GM20431 (cell line): ENCODE measurements at regions not wholly inside any gene's neighbourhood (a gene's known extent, or its start where the extent isn't known, plus 50 kb on each side); places are given as distances from the start of the nearest gene placed in this dataset.

Experiments
- in situ Hi-C: fragments of 300-500 bp; cut with MseI, MboI; formaldehyde crosslinking; loops from one replicate; pipeline ENCODE4 v1.15.0; 2020; ENCODE audit warnings: low sequenced_read_pairs; ENCODE audit not compliant: unreplicated experiment

DNA sequence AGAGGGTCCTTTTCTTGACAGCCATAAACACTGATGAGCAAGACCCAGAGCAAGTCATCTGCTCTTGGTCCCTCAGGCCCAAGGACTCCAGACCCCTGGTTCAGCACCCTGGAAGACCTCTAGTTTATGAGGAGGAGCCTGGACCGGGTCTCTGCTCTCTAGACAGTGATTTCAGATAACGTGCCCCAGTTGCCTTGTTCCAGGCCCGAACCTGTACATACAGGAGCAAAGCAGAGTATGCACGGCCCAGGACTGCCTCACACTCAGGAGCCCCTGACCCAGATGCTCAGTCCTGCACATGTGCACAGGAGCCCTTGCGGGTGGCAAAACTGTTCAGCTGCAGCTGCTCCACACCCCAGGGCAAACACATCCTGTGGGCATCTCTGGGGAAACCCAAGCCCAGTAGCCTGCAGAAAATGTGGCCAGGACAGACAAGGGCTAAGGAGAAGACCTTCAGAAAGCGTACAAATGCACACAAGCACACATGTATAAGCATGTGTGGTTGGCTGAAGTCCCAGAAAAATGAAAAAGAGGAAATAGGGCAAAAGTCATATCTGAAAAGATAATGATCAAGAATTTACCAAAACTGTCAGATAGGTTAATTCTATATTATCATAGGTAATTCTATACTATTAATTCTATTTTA is 59.9 kb upstream of the CORO2B start:
- in situ Hi-C loops: no loop called here

DNA sequence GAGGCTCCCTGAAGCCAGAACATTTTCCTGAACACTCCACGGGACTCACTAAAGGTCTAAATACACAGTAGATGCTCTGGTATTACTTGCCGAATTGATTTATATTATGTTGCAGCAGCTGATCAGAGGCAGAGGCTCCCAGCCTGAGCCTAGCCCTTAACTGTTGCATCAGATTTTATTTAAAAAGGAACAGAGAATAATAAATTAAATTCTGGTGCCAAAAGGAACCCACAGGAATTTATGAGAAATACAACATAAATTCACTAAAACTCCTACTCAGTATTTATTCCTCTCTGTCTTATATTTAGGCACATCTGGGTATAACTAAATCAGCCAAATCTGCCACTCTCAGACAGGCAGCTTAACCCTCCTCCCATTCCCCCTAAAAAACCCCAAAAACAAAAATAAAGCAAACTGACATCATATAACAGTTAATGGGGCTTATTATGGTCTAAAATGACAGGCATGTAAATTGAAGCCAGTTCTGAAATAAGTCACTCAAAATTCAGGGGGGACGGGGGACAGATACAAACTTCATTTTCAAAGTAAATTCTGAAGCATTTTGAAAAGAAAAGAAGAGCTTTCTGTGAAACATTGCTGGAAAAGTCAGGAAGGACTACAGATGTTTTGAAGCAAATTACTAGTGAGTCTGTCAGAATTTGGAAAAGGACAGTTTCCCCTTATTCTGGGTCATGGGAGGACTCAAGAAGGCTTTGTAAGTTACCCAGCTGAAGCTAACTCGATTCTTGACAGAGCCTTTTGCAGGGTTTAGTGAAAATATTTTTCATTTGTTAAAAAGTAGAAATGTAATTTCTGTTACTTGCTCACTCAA is 53.8 kb upstream of the CORO2B start:
- in situ Hi-C loops: loop anchor here (25.0 kb wide), 1 partner anchor 213 kb away; no protein-coding TSS in a partner anchor

DNA sequence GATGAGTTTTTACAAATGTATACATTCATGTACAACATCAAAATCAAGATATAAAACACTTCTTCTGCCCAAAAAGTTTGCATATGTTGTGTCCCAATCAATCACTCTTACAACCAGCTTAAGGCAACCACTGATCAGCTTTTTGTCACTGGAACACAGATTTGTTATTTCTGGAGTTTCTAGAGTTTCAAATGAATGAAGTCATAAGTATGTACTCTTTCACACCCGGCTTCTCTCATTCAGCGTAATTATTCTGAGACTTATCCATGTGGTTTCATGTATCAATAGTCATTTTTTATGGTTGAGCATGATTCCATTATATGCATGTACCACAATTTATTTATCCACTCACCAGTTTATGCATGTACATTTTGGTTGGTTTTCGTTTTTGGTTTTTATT is 53.0 kb upstream of the CORO2B start:
- in situ Hi-C loops: loop anchor here (25.0 kb wide), 1 partner anchor 214 kb away; no protein-coding TSS in a partner anchor

DNA sequence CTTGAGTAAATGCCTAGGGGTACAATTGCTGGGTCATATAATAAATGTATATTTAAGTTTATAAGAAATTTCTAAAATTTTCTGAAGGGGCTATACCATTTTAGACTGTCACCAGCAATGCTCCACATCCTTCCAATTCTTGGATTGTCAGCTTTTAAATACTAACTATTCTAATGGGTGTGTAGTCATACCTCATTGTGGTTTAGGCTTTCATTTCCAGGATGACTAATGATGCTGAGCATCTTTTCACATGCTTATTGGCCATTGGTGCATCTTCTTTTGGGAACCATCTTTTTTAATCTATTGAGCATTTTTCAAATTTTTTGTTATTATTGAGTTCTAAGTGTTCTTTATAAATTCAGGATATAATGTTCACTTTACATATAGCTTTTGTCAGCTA is 52.5 kb upstream of the CORO2B start:
- in situ Hi-C loops: loop anchor here (25.0 kb wide), 1 partner anchor 214 kb away; no protein-coding TSS in a partner anchor

DNA sequence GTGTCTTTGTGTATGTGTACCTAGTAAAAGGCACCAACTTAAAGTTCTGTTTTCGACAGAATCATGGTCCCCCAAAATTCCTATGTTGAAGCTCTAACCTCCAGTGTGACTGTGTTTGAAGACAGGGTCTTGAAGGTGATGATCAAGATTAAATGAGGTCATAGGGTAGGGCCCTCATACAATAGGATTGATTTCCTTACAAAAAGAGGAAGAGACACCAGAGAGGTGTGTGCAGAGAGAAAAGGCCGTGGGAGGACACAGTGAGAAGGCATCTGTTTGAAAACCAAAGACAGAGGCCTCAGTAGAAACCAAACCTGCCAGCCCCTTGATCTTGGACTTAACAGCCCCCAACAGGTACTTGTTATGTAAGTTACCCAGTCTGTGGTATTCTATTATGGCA is 52.0 kb upstream of the CORO2B start:
- in situ Hi-C loops: loop anchor here (25.0 kb wide), 1 partner anchor 214 kb away; no protein-coding TSS in a partner anchor

DNA sequence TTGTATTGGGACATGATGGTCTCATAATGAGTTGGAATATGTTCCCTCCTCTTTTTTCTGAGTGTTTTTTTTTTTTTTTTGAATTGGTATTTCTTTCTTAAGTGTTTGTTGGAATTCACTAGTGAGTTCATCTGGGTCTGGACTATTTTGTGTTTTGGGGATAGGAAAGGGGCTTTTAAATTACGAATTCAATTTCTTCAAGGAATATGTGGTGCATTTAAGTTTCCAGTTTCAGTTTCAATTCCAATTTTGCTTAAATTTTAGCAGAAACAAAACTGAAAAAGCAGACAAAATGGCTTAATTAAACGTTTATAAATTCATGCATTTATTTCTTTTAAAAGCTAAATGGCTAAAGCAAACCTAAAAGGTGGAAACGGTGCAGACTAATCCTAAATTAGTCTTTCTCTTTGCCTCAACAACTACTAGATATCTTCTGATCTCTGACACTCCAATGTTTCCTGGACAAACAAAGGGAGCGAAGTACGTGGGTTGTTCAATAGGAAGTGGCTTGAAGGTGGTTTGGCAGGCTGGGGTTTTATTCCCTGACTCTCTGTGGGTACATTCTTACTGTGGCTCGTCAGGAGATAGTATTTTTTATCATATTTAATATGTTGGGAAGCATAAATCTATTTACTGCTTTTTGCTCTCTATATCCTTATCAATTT is 50.0 kb upstream of the CORO2B start:
- in situ Hi-C loops: loop anchor here (25.0 kb wide), 1 partner anchor 216 kb away; no protein-coding TSS in a partner anchor
